Sigmoid colon (tissue), 6 donors: ENCODE measurements at regions not wholly inside any gene's neighbourhood (a gene's known extent, or its start where the extent isn't known, plus 50 kb on each side); places are given as distances from the start of the nearest gene placed in this dataset.

Source experiments
- DNase-seq: peaks from one replicate; pipeline ENCODE4 v3.0.0-alpha.2; 2019
- H3K27ac ChIP-seq, 4 donors: fragments of 200-600 bp; sonication (generic); one replicate each; pipeline ENCODE4 v1.5.1; 2016 to 2019; ENCODE audit warnings: mild to moderate bottlenecking in 1 of 4
- H3K27me3 ChIP-seq, 3 donors: fragments of 200-600 bp; sonication (generic); one replicate each; pipeline ENCODE4 v1.5.1; 2019; ENCODE audit warnings: mild to moderate bottlenecking in 1 of 3
- H3K36me3 ChIP-seq, 4 donors: fragments of 200-600 bp; sonication (generic); one replicate each; pipeline ENCODE4 v1.5.1; 2016 to 2019
- H3K4me1 ChIP-seq, 4 donors: fragments of 200-600 bp; sonication (generic); one replicate each; pipeline ENCODE4 v1.5.1; 2017 to 2019
- H3K4me3 ChIP-seq, 4 donors: fragments of 200-600 bp; sonication (generic); one replicate each; pipeline ENCODE4 v1.5.1; 2017 to 2019; ENCODE audit warnings: mild to moderate bottlenecking in 2 of 4, moderate library complexity in 1 of 4
- H3K9me3 ChIP-seq, 4 donors: fragments of 200-600 bp in 3 of 4; sonication (generic) in 3 of 4; one replicate each; pipeline versions ENCODE4 v1.5.1 to v1.6.1; 2013 to 2019
- EP300 ChIP-seq, 4 donors: sonication (generic); formaldehyde crosslinking; IDR thresholded peaks; one replicate each; pipeline ENCODE4 v1.6.1; 2017; ENCODE audit warnings: antibody characterized with exemption in 4 of 4
- POLR2A ChIP-seq, 2 donors: fragments of 450-650 bp; IDR thresholded peaks; one replicate each; pipeline ENCODE4 v1.6.1; 2016; ENCODE audit warnings: antibody characterized with exemption in 2 of 2, mild to moderate bottlenecking in 2 of 2, moderate library complexity in 2 of 2
- POLR2AphosphoS5 ChIP-seq, 4 donors: sonication (generic); formaldehyde crosslinking; IDR thresholded peaks; one replicate each; pipeline ENCODE4 v1.6.1; 2017; ENCODE audit warnings: antibody characterized with exemption in 4 of 4
- WGBS, 2 donors: extraction: QIAGEN DNeasy Blood & Tissue Kit; methylation state at CpG; one replicate each; pipeline ENCODE4 v1.1.7; 2013; 5-methylcytosine and 5-hydroxymethylcytosine counted together
- intact Hi-C: fragments of 100-400 bp; cut with DNase I; formaldehyde crosslinking; loops from one replicate; pipeline ENCODE4 v1.15.1; 2023
- TF ChIP-seq, protein P1 (sequence below), 4 experiments: fragments of 450-650 bp in 3 of 4; fragments of 200-600 bp in 1 of 4; IDR thresholded peaks; one replicate each; pipeline ENCODE4 v1.5.1; 2016 to 2019; ENCODE audit warnings: antibody characterized with exemption in 4 of 4, mild to moderate bottlenecking in 3 of 4, moderate library complexity in 2 of 4
- donor health status: healthy with polysubstance abuse.
- donor health status: healthy.

DNA sequence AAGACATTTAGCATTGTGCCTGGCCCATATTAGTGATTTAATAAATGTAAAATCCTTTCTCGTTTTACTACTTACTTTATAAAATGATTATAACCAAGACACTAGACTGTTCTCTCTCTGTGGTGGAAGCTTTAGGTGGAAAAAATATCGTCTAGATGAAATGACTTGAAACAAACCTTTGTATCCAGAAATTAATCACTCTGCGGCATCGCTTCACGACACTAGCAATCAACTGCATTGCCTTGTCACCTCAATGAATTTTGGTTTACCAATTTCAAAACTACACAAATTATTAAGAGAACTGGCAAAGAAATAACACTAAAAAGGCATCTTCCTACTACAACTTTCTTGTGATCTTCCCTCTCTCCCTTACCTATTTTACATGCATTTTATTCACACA is 627.2 kb upstream of the ROBO1 start:
- Histone ChIP-seq H3K27me3 (no peaks in the 10 kb centered on the region), H3K36me3 (no peaks in the 10 kb centered on the region), H3K4me3 (no peak overlapping the region), H3K4me1 (no peaks in the 10 kb centered on the region), H3K9me3 (no peaks in the 10 kb centered on the region), H3K27ac (no peak overlapping the region)
- 82 to 87% methylated on average over 5 of the region's 5 CpGs for WGBS, 2 donors
- TF ChIP-seq, protein P1, sequence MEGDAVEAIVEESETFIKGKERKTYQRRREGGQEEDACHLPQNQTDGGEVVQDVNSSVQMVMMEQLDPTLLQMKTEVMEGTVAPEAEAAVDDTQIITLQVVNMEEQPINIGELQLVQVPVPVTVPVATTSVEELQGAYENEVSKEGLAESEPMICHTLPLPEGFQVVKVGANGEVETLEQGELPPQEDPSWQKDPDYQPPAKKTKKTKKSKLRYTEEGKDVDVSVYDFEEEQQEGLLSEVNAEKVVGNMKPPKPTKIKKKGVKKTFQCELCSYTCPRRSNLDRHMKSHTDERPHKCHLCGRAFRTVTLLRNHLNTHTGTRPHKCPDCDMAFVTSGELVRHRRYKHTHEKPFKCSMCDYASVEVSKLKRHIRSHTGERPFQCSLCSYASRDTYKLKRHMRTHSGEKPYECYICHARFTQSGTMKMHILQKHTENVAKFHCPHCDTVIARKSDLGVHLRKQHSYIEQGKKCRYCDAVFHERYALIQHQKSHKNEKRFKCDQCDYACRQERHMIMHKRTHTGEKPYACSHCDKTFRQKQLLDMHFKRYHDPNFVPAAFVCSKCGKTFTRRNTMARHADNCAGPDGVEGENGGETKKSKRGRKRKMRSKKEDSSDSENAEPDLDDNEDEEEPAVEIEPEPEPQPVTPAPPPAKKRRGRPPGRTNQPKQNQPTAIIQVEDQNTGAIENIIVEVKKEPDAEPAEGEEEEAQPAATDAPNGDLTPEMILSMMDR (IDR thresholded peaks at IDR 0.05), result no peak
- no peak for TF ChIP-seq EP300 (IDR thresholded peaks at IDR 0.05)
- no peak for TF ChIP-seq POLR2AphosphoS5 (IDR thresholded peaks at IDR 0.05)
- no peak for TF ChIP-seq POLR2A (IDR thresholded peaks at IDR 0.05)
- DNase-seq, result no peak
- intact Hi-C loops, result no loop called here

GRCh38 chr3:80391573-80391972 is 623.8 kb upstream of the ROBO1 start:
- H3K9me3 ChIP-seq, result no peaks in the 10 kb centered on the region
- intact Hi-C loops, result no loop called here
- H3K36me3 ChIP-seq, result no peaks in the 10 kb centered on the region
- H3K27ac ChIP-seq, result no peak overlapping the region
- H3K27me3 ChIP-seq, result no peaks in the 10 kb centered on the region
- TF ChIP-seq POLR2A (IDR thresholded peaks at IDR 0.05), result no peak
- TF ChIP-seq POLR2AphosphoS5 (IDR thresholded peaks at IDR 0.05), result no peak
- no peak for TF ChIP-seq EP300 (IDR thresholded peaks at IDR 0.05)
- TF ChIP-seq, protein P1 (IDR thresholded peaks at IDR 0.05), result no peak
- no peak for DNase-seq
- no peak overlapping the region for H3K4me3 ChIP-seq
- no peaks in the 10 kb centered on the region for H3K4me1 ChIP-seq

- TF ChIP-seq POLR2AphosphoS5 (IDR thresholded peaks at IDR 0.05), result no peak
- no peak for TF ChIP-seq POLR2A (IDR thresholded peaks at IDR 0.05)
- TF ChIP-seq EP300 (IDR thresholded peaks at IDR 0.05), result no peak
- TF ChIP-seq, protein P1 (IDR thresholded peaks at IDR 0.05), result no peak
- intact Hi-C loops, result no loop called here
- H3K27ac ChIP-seq, result no peak overlapping the region
- H3K4me3 ChIP-seq, result no peak overlapping the region
- no peaks in the 10 kb centered on the region for H3K27me3 ChIP-seq
- DNase-seq, result no peak
- no peaks in the 10 kb centered on the region for H3K36me3 ChIP-seq
- H3K4me1 ChIP-seq, result no peaks in the 10 kb centered on the region
- H3K9me3 ChIP-seq, result no peaks in the 10 kb centered on the region
- 49 to 72% methylated on average over 5 of the region's 5 CpGs for WGBS, 2 donors
These were observed 617.0 kb upstream of the ROBO1 start for GRCh38 chr3:80384811-80385210.

GRCh38 chr3:80374423-80374822 is 606.6 kb upstream of the ROBO1 start:
- no peak for DNase-seq
- 79 to 86% methylated on average over 1 of the region's 1 CpG for WGBS, 2 donors
- TF ChIP-seq EP300 (IDR thresholded peaks at IDR 0.05) (no peak), POLR2AphosphoS5 (IDR thresholded peaks at IDR 0.05) (no peak)
- TF ChIP-seq, protein P1 (IDR thresholded peaks at IDR 0.05), result no peak
- H3K9me3 ChIP-seq, result no peaks in the 10 kb centered on the region
- no peak overlapping the region for H3K4me3 ChIP-seq
- no peaks in the 10 kb centered on the region for H3K27me3 ChIP-seq
- intact Hi-C loops, result no loop called here
- H3K4me1 ChIP-seq, result no peaks in the 10 kb centered on the region
- H3K36me3 ChIP-seq, result no peaks in the 10 kb centered on the region
- no peak overlapping the region for H3K27ac ChIP-seq

DNA sequence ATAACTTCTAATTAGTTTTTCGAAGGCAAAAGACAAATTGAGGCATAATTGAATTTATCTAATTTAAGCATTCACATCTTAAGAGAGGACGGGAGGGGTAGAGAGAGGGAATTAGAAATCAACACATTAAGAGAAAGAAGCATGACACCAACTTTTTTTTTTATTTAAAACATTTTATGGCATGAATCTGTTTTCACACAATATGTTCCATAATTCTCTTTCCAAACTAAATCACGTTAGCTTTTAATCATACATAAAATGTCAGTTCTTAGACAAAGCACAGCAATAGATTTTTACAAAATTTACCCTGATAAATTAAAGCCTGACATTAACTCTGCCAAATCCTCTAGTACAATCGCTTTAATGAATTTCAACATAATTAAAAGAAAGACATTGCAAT is 600.8 kb upstream of the ROBO1 start:
- DNase-seq, result no peak
- Histone ChIP-seq H3K4me3 (no peak overlapping the region), H3K36me3 (no peaks in the 10 kb centered on the region), H3K4me1 (no peaks in the 10 kb centered on the region), H3K27ac (no peak overlapping the region), H3K9me3 (no peaks in the 10 kb centered on the region), H3K27me3 (no peaks in the 10 kb centered on the region)
- WGBS, 2 donors, result 76 to 82% methylated on average over 4 of the region's 4 CpGs
- TF ChIP-seq POLR2A (IDR thresholded peaks at IDR 0.05) (no peak), POLR2AphosphoS5 (IDR thresholded peaks at IDR 0.05) (no peak), EP300 (IDR thresholded peaks at IDR 0.05) (no peak)
- TF ChIP-seq, protein P1 (IDR thresholded peaks at IDR 0.05), result no peak
- intact Hi-C loops, result no loop called here
